GM12878 (cell line): ENCODE measurements at regions not wholly inside any gene's neighbourhood (a gene's known extent, or its start where the extent isn't known, plus 50 kb on each side); places are given as distances from the start of the nearest gene placed in this dataset.
A peak's percentile ranks its signal among the peaks of the same experiment; 100 is the strongest.

Experiments
- BMI1 ChIP-seq: fragments of 450-650 bp; IDR thresholded peaks from 2 replicates; pipeline ENCODE4 v1.6.1; 2016; ENCODE audit warnings: mild to moderate bottlenecking, moderate library complexity, borderline replicate concordance
- CHD2 ChIP-seq: IDR thresholded peaks from 2 replicates; pipeline ENCODE4 v1.6.1; 2011; ENCODE audit warnings: low read depth, low read length, improper control_type of control experiment, borderline replicate concordance
- EGR1 ChIP-seq, 2 experiments: IDR thresholded peaks; 1 replicate in 1 of 2; 2 replicates in 1 of 2; pipeline ENCODE4 v1.6.1; 2011 to 2012; ENCODE audit warnings: low read depth in 2 of 2, low read length in 2 of 2, borderline replicate concordance in 1 of 2, mild to moderate bottlenecking in 1 of 2, moderate library complexity in 1 of 2
- JUNB ChIP-seq: IDR thresholded peaks from 2 replicates; pipeline ENCODE4 v1.6.1; 2016; ENCODE audit warnings: antibody characterized with exemption, mild to moderate bottlenecking
- MXI1 ChIP-seq: fragments of 150-350 bp; IDR thresholded peaks from 2 replicates; pipeline ENCODE4 v1.6.1; 2011; ENCODE audit warnings: low read depth, mild to moderate bottlenecking, inconsistent platforms, low read length, improper control_type of control experiment
- NFIC ChIP-seq: IDR thresholded peaks from 2 replicates; pipeline ENCODE4 v1.6.1; 2012; ENCODE audit warnings: low read depth, mild to moderate bottlenecking, inconsistent platforms, low read length, moderate library complexity
- YBX1 ChIP-seq: fragments of 450-650 bp; IDR thresholded peaks from 2 replicates; pipeline ENCODE4 v1.6.1; 2016; ENCODE audit warnings: antibody characterized with exemption
- ZNF274 ChIP-seq: IDR thresholded peaks from one replicate; pipeline ENCODE4 v1.8.0; 2011; ENCODE audit not compliant: insufficient read length, insufficient read depth
- ZNF384 ChIP-seq: IDR thresholded peaks from 2 replicates; pipeline ENCODE4 v1.6.1; 2012; ENCODE audit warnings: low read depth, mild to moderate bottlenecking, low read length, improper control_type of control experiment, borderline replicate concordance
- TF ChIP-seq, protein P1 (sequence below): fragments of 450-650 bp; IDR thresholded peaks from 2 replicates; pipeline ENCODE4 v1.6.1; 2016; ENCODE audit warnings: mild to moderate bottlenecking
- TF ChIP-seq, protein P2 (sequence below): fragments of 450-650 bp; IDR thresholded peaks from 2 replicates; pipeline ENCODE4 v1.6.1; 2016; ENCODE audit warnings: mild to moderate bottlenecking, moderate library complexity, borderline replicate concordance

DNA sequence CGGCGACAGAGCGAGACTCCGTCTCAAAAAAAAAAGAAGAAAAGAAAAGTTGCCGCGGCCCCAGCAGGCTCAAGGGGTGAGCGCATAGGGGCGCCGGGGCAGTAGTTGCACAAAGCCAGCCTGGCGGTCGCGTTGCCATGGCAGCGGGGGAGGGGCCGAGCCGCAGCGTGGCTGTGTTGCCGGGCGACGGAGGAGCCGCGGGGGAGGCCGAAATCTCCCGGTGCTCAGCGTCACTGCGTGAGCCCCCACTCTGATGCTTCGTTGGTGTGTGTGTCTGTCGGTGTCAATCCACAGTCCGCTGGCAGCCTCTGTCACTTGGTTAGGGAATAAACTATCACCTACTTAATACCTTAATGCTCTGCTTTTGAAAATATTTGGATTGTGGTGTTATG is 82.9 kb upstream of the C1QTNF9B start (continued):
- TF ChIP-seq CHD2 = 0 out of 2 replicates have a peak, but pooled peaks have one; percentile 31
- no peak for TF ChIP-seq NFIC
- no peak for TF ChIP-seq YBX1
- no peak for TF ChIP-seq JUNB
- peak; percentile 98 for TF ChIP-seq MXI1
- TF ChIP-seq BMI1 = peak; percentile 98
- no peak for TF ChIP-seq ZNF274
- TF ChIP-seq, protein P1, sequence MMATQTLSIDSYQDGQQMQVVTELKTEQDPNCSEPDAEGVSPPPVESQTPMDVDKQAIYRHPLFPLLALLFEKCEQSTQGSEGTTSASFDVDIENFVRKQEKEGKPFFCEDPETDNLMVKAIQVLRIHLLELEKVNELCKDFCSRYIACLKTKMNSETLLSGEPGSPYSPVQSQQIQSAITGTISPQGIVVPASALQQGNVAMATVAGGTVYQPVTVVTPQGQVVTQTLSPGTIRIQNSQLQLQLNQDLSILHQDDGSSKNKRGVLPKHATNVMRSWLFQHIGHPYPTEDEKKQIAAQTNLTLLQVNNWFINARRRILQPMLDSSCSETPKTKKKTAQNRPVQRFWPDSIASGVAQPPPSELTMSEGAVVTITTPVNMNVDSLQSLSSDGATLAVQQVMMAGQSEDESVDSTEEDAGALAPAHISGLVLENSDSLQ = peak; percentile 48; the same call in 1 of the 2 replicates
- peak in 1 of 2 experiments; percentile 54; a peak in 1 of 3 replicates for TF ChIP-seq EGR1 (IDR thresholded peaks at IDR 0.05; ENCODE audit: borderline replicate concordance in 1 of 2, low read depth in 2 of 2, low read length in 2 of 2)
- no peak; the same call in 1 of the 2 replicates for TF ChIP-seq ZNF384
- TF ChIP-seq, protein P2, sequence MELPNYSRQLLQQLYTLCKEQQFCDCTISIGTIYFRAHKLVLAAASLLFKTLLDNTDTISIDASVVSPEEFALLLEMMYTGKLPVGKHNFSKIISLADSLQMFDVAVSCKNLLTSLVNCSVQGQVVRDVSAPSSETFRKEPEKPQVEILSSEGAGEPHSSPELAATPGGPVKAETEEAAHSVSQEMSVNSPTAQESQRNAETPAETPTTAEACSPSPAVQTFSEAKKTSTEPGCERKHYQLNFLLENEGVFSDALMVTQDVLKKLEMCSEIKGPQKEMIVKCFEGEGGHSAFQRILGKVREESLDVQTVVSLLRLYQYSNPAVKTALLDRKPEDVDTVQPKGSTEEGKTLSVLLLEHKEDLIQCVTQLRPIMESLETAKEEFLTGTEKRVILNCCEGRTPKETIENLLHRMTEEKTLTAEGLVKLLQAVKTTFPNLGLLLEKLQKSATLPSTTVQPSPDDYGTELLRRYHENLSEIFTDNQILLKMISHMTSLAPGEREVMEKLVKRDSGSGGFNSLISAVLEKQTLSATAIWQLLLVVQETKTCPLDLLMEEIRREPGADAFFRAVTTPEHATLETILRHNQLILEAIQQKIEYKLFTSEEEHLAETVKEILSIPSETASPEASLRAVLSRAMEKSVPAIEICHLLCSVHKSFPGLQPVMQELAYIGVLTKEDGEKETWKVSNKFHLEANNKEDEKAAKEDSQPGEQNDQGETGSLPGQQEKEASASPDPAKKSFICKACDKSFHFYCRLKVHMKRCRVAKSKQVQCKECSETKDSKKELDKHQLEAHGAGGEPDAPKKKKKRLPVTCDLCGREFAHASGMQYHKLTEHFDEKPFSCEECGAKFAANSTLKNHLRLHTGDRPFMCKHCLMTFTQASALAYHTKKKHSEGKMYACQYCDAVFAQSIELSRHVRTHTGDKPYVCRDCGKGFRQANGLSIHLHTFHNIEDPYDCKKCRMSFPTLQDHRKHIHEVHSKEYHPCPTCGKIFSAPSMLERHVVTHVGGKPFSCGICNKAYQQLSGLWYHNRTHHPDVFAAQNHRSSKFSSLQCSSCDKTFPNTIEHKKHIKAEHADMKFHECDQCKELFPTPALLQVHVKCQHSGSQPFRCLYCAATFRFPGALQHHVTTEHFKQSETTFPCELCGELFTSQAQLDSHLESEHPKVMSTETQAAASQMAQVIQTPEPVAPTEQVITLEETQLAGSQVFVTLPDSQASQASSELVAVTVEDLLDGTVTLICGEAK = no peak; the same call in 1 of the 2 replicates
- TF ChIP-seq, all 136 proteins: peak for 15
